GM10266 (cell line): ENCODE measurements at regions not wholly inside any gene's neighbourhood (a gene's known extent, or its start where the extent isn't known, plus 50 kb on each side); places are given as distances from the start of the nearest gene placed in this dataset.

Experiments
- DNase-seq: peaks from one replicate; pipeline ENCODE4 v3.0.0; 2012; ENCODE audit errors: extremely low spot score
- TF ChIP-seq, protein P1 (sequence below): IDR thresholded peaks from 2 replicates; pipeline ENCODE4 v1.5.1; 2012; ENCODE audit warnings: mild to moderate bottlenecking, low read depth; ENCODE audit not compliant: control insufficient read depth, insufficient read depth; ENCODE audit errors: missing control alignments

DNA sequence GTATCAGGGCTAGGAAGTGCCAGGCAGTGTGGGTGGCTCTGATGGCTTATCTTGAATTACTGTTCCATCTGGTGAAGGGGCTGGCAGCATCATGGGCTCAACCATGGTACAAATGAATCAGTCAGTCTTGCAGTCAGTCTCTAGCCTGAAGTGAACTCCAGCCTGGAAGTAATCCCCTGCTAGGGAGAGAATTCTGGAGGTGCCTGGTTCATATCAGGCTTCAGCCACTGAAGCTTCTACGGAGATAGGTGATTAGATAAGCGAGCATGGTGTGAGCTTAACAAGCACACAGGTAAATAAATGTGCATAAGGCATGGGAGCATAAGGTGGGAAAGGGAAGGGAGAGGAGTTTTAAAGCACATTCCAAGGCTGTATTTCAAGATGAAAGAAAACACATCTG, 541.7 kb downstream of the MBD2 start:
- TF ChIP-seq, protein P1, sequence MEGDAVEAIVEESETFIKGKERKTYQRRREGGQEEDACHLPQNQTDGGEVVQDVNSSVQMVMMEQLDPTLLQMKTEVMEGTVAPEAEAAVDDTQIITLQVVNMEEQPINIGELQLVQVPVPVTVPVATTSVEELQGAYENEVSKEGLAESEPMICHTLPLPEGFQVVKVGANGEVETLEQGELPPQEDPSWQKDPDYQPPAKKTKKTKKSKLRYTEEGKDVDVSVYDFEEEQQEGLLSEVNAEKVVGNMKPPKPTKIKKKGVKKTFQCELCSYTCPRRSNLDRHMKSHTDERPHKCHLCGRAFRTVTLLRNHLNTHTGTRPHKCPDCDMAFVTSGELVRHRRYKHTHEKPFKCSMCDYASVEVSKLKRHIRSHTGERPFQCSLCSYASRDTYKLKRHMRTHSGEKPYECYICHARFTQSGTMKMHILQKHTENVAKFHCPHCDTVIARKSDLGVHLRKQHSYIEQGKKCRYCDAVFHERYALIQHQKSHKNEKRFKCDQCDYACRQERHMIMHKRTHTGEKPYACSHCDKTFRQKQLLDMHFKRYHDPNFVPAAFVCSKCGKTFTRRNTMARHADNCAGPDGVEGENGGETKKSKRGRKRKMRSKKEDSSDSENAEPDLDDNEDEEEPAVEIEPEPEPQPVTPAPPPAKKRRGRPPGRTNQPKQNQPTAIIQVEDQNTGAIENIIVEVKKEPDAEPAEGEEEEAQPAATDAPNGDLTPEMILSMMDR = no peak

DNA sequence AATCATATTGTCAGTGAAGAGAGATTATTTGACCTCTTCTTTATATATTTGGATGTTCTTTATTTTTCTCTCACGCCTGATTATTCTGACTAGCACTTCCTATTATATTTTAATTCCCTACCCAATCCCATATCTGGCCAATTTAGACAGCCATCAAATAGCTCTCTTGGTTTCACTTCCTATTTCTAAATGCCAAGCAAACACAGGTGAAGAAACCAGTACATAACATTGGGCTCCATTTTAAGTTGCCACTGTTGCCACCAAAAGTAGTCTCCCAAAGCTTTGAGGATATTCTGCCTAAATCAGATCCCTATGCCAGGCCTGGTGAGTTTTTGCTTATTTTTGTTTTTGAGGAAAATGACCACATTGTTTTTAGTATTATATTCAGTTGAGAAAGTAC, 547.0 kb downstream of the MBD2 start:
- TF ChIP-seq, protein P1 = no peak
- DNase-seq = no peak

More for the DNA sequence above, 541.7 kb downstream of the MBD2 start:
- DNase-seq = no peak

DNA sequence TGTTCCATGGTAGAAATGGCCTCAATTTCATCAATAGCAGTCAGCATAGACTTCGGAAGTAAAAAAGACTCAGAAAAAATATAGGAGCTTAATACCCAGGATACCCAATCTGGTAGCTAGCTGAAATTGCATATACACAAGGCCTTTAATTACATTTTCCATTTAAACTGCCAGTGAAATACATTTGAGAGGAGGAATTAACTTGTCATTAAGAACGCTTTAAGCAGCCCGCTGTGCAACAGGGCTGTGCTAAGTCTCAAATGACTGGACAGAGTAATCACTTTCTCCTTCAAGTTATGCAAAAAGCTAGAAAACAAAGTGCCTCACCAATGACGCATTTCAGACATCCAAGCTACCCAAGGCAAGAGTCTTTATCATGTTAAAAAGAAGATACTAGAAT, 558.8 kb downstream of the MBD2 start:
- no peak for DNase-seq
- TF ChIP-seq, protein P1 = no peak

DNA sequence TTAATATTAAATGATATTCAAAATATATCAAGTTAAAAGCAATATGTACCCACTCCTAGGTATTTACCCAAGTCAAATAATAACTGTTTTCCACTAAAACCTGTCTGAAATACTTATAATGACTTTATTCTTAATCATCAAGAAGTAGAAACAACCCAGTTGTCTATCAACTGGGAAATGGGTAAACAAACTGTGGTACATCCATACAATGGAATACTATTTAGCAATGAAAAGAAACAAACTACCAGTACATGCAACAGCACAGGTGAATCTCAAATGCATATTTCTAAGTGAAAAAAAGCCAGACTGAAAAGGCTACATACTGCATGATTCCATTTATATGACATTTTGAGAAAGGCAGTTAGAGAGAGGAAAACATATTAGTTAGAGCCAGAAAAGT, 559.9 kb downstream of the MBD2 start:
- DNase-seq = no peak
- TF ChIP-seq, protein P1 = no peak

DNA sequence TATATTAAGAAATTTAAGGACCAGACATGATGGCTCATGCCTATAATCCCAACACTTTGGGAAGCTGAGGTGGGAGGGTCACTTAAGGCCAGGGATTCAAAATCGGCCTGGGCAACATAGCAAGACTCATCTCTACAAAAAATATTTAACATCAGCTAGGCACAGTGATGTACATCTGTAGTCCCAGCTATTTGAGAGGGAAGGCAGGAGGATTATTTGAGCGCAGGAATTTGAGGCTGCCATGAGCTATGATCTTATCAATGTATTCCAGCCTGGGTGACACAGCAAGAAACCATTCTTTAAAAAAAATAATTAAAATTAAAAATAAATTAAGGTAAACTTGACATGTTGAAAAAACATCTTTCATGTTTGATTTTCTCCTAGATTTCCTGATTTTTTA, 564.2 kb downstream of the MBD2 start:
- TF ChIP-seq, protein P1 = no peak

DNA sequence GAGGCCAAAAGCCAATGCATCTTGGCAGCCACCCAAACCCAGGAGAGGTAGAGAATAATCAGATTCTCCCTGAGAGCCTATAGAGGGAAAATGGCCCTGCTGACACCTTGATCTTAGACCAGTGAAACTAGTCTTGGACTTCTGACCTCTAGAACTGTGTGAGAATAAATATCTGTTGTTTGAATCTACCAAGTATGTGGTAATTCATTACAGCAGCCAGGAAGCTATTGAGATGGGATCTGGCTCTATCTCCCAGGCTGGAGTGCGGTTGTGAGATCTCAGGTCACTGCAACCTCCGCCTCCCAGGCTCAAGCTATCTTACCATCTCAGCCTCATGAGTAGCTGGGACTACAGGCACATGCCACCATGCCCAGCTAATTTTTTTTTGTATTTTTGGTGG, 567.2 kb downstream of the MBD2 start:
- TF ChIP-seq, protein P1 = no peak
- DNase-seq = no peak

More for the DNA sequence above, 564.2 kb downstream of the MBD2 start:
- no peak for DNase-seq

DNA sequence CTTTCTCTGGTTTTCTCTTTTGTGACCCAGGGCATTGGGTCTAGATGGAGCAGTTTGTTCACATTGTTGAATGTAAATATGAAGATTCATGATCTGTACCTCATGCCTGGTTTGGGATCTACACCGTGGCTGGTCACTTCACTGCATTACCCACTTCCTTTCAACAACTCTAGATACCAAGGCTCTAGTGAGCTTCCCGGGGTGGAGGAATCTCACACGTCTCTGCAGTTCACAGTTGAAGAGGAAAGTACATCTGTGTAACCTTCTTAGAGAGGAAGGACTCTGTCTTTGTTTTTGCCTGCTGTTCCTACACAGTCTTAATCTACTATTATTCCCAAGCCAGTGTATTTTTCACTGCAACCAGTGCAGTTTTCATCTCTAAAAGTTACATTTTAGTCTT, 574.8 kb downstream of the MBD2 start:
- DNase-seq = no peak
- TF ChIP-seq, protein P1 = no peak
